MM.1S (cell line): ENCODE measurements at regions not wholly inside any gene's neighbourhood (a gene's known extent, or its start where the extent isn't known, plus 50 kb on each side); places are given as distances from the start of the nearest gene placed in this dataset.

Experiments used
- DNase-seq: peaks from one replicate; pipeline ENCODE4 v3.0.0-alpha.2; 2015
- H2AFZ ChIP-seq: fragments of 300-600 bp; sonication (generic); 2 replicates; pipeline ENCODE4 v1.6.0; 2016; ENCODE audit warnings: antibody characterized with exemption, low read length
- H3F3A ChIP-seq: fragments of 300-600 bp; sonication (generic); 2 replicates; pipeline ENCODE4 v1.6.1; 2016; ENCODE audit warnings: mild to moderate bottlenecking, antibody characterized with exemption, low read length, moderate library complexity, mixed read lengths; ENCODE audit not compliant: insufficient read depth
- H3K27ac ChIP-seq: fragments of 300-600 bp; sonication (generic); 2 replicates; pipeline ENCODE4 v1.5.1; 2016; ENCODE audit warnings: mild to moderate bottlenecking, low read length
- H3K27me3 ChIP-seq: fragments of 300-600 bp; sonication (generic); replicated peaks from 2 replicates; pipeline ENCODE4 v1.6.0; 2016; ENCODE audit warnings: low read length; ENCODE audit not compliant: insufficient read depth
- H3K36me3 ChIP-seq: fragments of 300-600 bp; sonication (generic); replicated peaks from 2 replicates; pipeline ENCODE4 v1.6.1; 2016; ENCODE audit warnings: mild to moderate bottlenecking, low read length, mixed read lengths; ENCODE audit not compliant: insufficient read depth
- H3K4me1 ChIP-seq: fragments of 300-600 bp; sonication (generic); 2 replicates; pipeline ENCODE4 v1.6.1; 2016; ENCODE audit warnings: low read length, mixed read lengths
- H3K4me2 ChIP-seq: fragments of 300-600 bp; sonication (generic); 2 replicates; pipeline ENCODE4 v1.6.0; 2016; ENCODE audit warnings: low read depth, low read length
- H3K4me3 ChIP-seq: fragments of 300-600 bp; sonication (generic); 2 replicates; pipeline ENCODE4 v1.5.1; 2016; ENCODE audit warnings: low read length, mixed read lengths
- H3K79me2 ChIP-seq: fragments of 300-600 bp; sonication (generic); 2 replicates; pipeline ENCODE4 v1.6.1; 2016; ENCODE audit warnings: mixed run types, low read length, mixed read lengths
- H3K9ac ChIP-seq: fragments of 300-600 bp; sonication (generic); 2 replicates; pipeline ENCODE4 v1.6.1; 2016; ENCODE audit warnings: low read length, mixed read lengths
- H3K9me2 ChIP-seq: fragments of 300-600 bp; sonication (generic); replicated peaks from 2 replicates; pipeline ENCODE4 v1.6.1; 2016; ENCODE audit warnings: mild to moderate bottlenecking, low read length, mixed read lengths; ENCODE audit not compliant: insufficient read depth
- H3K9me3 ChIP-seq: fragments of 300-600 bp; sonication (generic); replicated peaks from 2 replicates; pipeline ENCODE4 v1.6.1; 2016; ENCODE audit warnings: mild to moderate bottlenecking, low read length, mixed read lengths; ENCODE audit not compliant: insufficient read depth
- H4K20me1 ChIP-seq: fragments of 300-600 bp; sonication (generic); 2 replicates; pipeline ENCODE4 v1.6.1; 2016; ENCODE audit warnings: mild to moderate bottlenecking, low read length, moderate library complexity, mixed read lengths; ENCODE audit not compliant: insufficient read depth
- CTCF ChIP-seq: fragments of 300-600 bp; sonication (generic); IDR thresholded peaks from 2 replicates; pipeline ENCODE4 v1.5.1; 2016; ENCODE audit warnings: antibody characterized with exemption, low read length, mixed read lengths
- EZH2 ChIP-seq: fragments of 300-600 bp; sonication (generic); optimal IDR thresholded peaks from 2 replicates; pipeline ENCODE3; 2017; ENCODE audit warnings: low read depth, mild to moderate bottlenecking, antibody characterized with exemption, low read length, mixed read lengths
- EZH2phosphoT487 ChIP-seq: fragments of 300-600 bp; sonication (generic); IDR thresholded peaks from 2 replicates; pipeline ENCODE4 v1.6.1; 2018; ENCODE audit warnings: antibody characterized with exemption, low read length

- Histone ChIP-seq H3K9ac (no peak overlapping the region), H3F3A (no peaks in the 10 kb centered on the region), H3K27ac (no peak overlapping the region), H4K20me1 (no peaks in the 10 kb centered on the region), H3K79me2 (no peaks in the 10 kb centered on the region), H3K36me3 (no peaks in the 10 kb centered on the region), H3K27me3 (no peaks in the 10 kb centered on the region), H3K9me2 (no peaks in the 10 kb centered on the region), H3K4me2 (no peak overlapping the region), H3K4me3 (no peak overlapping the region), H3K4me1 (no peaks in the 10 kb centered on the region), H3K9me3 (no peaks in the 10 kb centered on the region), H2AFZ (no peak overlapping the region)
- TF ChIP-seq EZH2phosphoT487 (no peak), CTCF (no peak), EZH2 (no peak)
- no peak for DNase-seq
These were observed 120.3 kb upstream of the ATXN3L start for GRCh38 chrX:13440176-13440575.

GRCh38 chrX:13433298-13433605, 113.4 kb upstream of the ATXN3L start:
- Histone ChIP-seq H3K27me3 (no peaks in the 10 kb centered on the region), H3K79me2 (no peaks in the 10 kb centered on the region), H3K27ac (no peak overlapping the region), H3K4me3 (no peak overlapping the region), H3F3A (no peaks in the 10 kb centered on the region), H3K9me3 (no peaks in the 10 kb centered on the region), H4K20me1 (no peaks in the 10 kb centered on the region), H3K36me3 (no peaks in the 10 kb centered on the region), H2AFZ (no peak overlapping the region), H3K9me2 (no peaks in the 10 kb centered on the region), H3K4me1 (no peaks in the 10 kb centered on the region), H3K4me2 (no peak overlapping the region), H3K9ac (no peak overlapping the region)
- TF ChIP-seq CTCF (no peak), EZH2 (no peak)
- no peak for DNase-seq

- no peaks in the 10 kb centered on the region for H3K9me3 ChIP-seq
- no peak for TF ChIP-seq EZH2
- H3K9me2 ChIP-seq = no peaks in the 10 kb centered on the region
- H3K4me2 ChIP-seq = no peak overlapping the region
- no peaks in the 10 kb centered on the region for H3K79me2 ChIP-seq
- no peak overlapping the region for H3K9ac ChIP-seq
- no peak overlapping the region for H3K27ac ChIP-seq
- no peaks in the 10 kb centered on the region for H4K20me1 ChIP-seq
- H3K36me3 ChIP-seq = no peaks in the 10 kb centered on the region
- no peaks in the 10 kb centered on the region for H3K27me3 ChIP-seq
- no peaks in the 10 kb centered on the region for H3K4me1 ChIP-seq
- no peak overlapping the region for H3K4me3 ChIP-seq
- no peak overlapping the region for H2AFZ ChIP-seq
- DNase-seq = no peak
- H3F3A ChIP-seq = no peaks in the 10 kb centered on the region
These were observed 112.8 kb upstream of the ATXN3L start for GRCh38 chrX:13432414-13433297.

- no peak overlapping the region for H2AFZ ChIP-seq
- no peaks in the 10 kb centered on the region for H4K20me1 ChIP-seq
- H3F3A ChIP-seq = no peaks in the 10 kb centered on the region
- no peaks in the 10 kb centered on the region for H3K9me3 ChIP-seq
- H3K27me3 ChIP-seq = no peaks in the 10 kb centered on the region
- no peak for TF ChIP-seq EZH2phosphoT487
- TF ChIP-seq CTCF = no peak
- TF ChIP-seq EZH2 = no peak
- H3K9me2 ChIP-seq = no peaks in the 10 kb centered on the region
- no peaks in the 10 kb centered on the region for H3K36me3 ChIP-seq
- H3K27ac ChIP-seq = no peak overlapping the region
- H3K4me2 ChIP-seq = no peak overlapping the region
- DNase-seq = no peak
- H3K4me3 ChIP-seq = no peak overlapping the region
- no peaks in the 10 kb centered on the region for H3K79me2 ChIP-seq
- H3K9ac ChIP-seq = no peak overlapping the region
- no peaks in the 10 kb centered on the region for H3K4me1 ChIP-seq
These were observed 110.4 kb upstream of the ATXN3L start for GRCh38 chrX:13430136-13430827.
